ENCODE measurements at regions not wholly inside any gene's neighbourhood (a gene's known extent, or its start where the extent isn't known, plus 50 kb on each side); places are given as distances from the start of the nearest gene placed in this dataset.

GRCh38 chr6:50214937-50215336 is 165.2 kb upstream of the DEFB112 start:
- H3K36me3 ChIP-seq (ENCODE audit: control insufficient read depth, insufficient read depth, low read length) = no peaks in the 10 kb centered on the region
- no peaks in the 10 kb centered on the region for H3K9me3 ChIP-seq (ENCODE audit: control insufficient read depth, low read length)
- no peak overlapping the region for H3K27ac ChIP-seq (ENCODE audit: insufficient read depth, low read depth, low read length, poor library complexity, severe bottlenecking)
- H3K4me1 ChIP-seq (ENCODE audit: control insufficient read depth, insufficient read depth, low read length) = no peaks in the 10 kb centered on the region
- no peaks in the 10 kb centered on the region for H3K27me3 ChIP-seq (ENCODE audit: control insufficient read depth, insufficient read depth, low read length, poor library complexity, severe bottlenecking)
- no peak overlapping the region for H3K4me3 ChIP-seq (ENCODE audit: insufficient read depth, low read depth, low read length)
- 76 to 87% methylated on average over 2 of the region's 2 CpGs for WGBS, 2 experiments

- WGBS, 2 experiments = 30 to 39% methylated on average over 2 of the region's 3 CpGs
- H3K27ac ChIP-seq (ENCODE audit: insufficient read depth, low read depth, low read length, poor library complexity, severe bottlenecking) = no peak overlapping the region
- no peaks in the 10 kb centered on the region for H3K27me3 ChIP-seq (ENCODE audit: control insufficient read depth, insufficient read depth, low read length, poor library complexity, severe bottlenecking)
- no peaks in the 10 kb centered on the region for H3K9me3 ChIP-seq (ENCODE audit: control insufficient read depth, low read length)
- H3K36me3 ChIP-seq (ENCODE audit: control insufficient read depth, insufficient read depth, low read length) = no peaks in the 10 kb centered on the region
- H3K4me3 ChIP-seq (ENCODE audit: insufficient read depth, low read depth, low read length) = no peak overlapping the region
- H3K4me1 ChIP-seq (ENCODE audit: control insufficient read depth, insufficient read depth, low read length) = no peaks in the 10 kb centered on the region
Measured at GRCh38 chr6:50217841-50218240, 168.1 kb upstream of the DEFB112 start.

GRCh38 chr6:50236164-50236563 is 186.4 kb upstream of the DEFB112 start:
- Histone ChIP-seq H3K4me3 (ENCODE audit: insufficient read depth, low read depth, low read length) (no peak overlapping the region), H3K4me1 (ENCODE audit: control insufficient read depth, insufficient read depth, low read length) (no peaks in the 10 kb centered on the region), H3K9me3 (ENCODE audit: control insufficient read depth, low read length) (no peaks in the 10 kb centered on the region), H3K27me3 (ENCODE audit: control insufficient read depth, insufficient read depth, low read length, poor library complexity, severe bottlenecking) (no peaks in the 10 kb centered on the region), H3K27ac (ENCODE audit: insufficient read depth, low read depth, low read length, poor library complexity, severe bottlenecking) (no peak overlapping the region), H3K36me3 (ENCODE audit: control insufficient read depth, insufficient read depth, low read length) (no peaks in the 10 kb centered on the region)

GRCh38 chr6:50239853-50240252 is 190.1 kb upstream of the DEFB112 start:
- WGBS, 2 experiments = 95 to 97% methylated on average over 14 of the region's 14 CpGs
- no peak overlapping the region for H3K27ac ChIP-seq (ENCODE audit: insufficient read depth, low read depth, low read length, poor library complexity, severe bottlenecking)
- no peaks in the 10 kb centered on the region for H3K4me1 ChIP-seq (ENCODE audit: control insufficient read depth, insufficient read depth, low read length)
- no peaks in the 10 kb centered on the region for H3K9me3 ChIP-seq (ENCODE audit: control insufficient read depth, low read length)
- H3K27me3 ChIP-seq (ENCODE audit: control insufficient read depth, insufficient read depth, low read length, poor library complexity, severe bottlenecking) = no peaks in the 10 kb centered on the region
- H3K4me3 ChIP-seq (ENCODE audit: insufficient read depth, low read depth, low read length) = no peak overlapping the region
- H3K36me3 ChIP-seq (ENCODE audit: control insufficient read depth, insufficient read depth, low read length) = no peaks in the 10 kb centered on the region

- no peaks in the 10 kb centered on the region for H3K27me3 ChIP-seq (ENCODE audit: control insufficient read depth, insufficient read depth, low read length, poor library complexity, severe bottlenecking)
- no peaks in the 10 kb centered on the region for H3K4me1 ChIP-seq (ENCODE audit: control insufficient read depth, insufficient read depth, low read length)
- 93% methylated on average over 8 of the region's 8 CpGs for WGBS, 2 experiments
- H3K27ac ChIP-seq (ENCODE audit: insufficient read depth, low read depth, low read length, poor library complexity, severe bottlenecking) = no peak overlapping the region
- H3K36me3 ChIP-seq (ENCODE audit: control insufficient read depth, insufficient read depth, low read length) = no peaks in the 10 kb centered on the region
- H3K4me3 ChIP-seq (ENCODE audit: insufficient read depth, low read depth, low read length) = no peak overlapping the region
- no peaks in the 10 kb centered on the region for H3K9me3 ChIP-seq (ENCODE audit: control insufficient read depth, low read length)
Measured at GRCh38 chr6:50240986-50241385, 191.3 kb upstream of the DEFB112 start.

- no peaks in the 10 kb centered on the region for H3K36me3 ChIP-seq (ENCODE audit: control insufficient read depth, insufficient read depth, low read length)
- H3K9me3 ChIP-seq (ENCODE audit: control insufficient read depth, low read length) = no peaks in the 10 kb centered on the region
- H3K27me3 ChIP-seq (ENCODE audit: control insufficient read depth, insufficient read depth, low read length, poor library complexity, severe bottlenecking) = no peaks in the 10 kb centered on the region
- 86 to 94% methylated on average over 2 of the region's 2 CpGs for WGBS, 2 experiments
- no peak overlapping the region for H3K27ac ChIP-seq (ENCODE audit: insufficient read depth, low read depth, low read length, poor library complexity, severe bottlenecking)
- no peaks in the 10 kb centered on the region for H3K4me1 ChIP-seq (ENCODE audit: control insufficient read depth, insufficient read depth, low read length)
- no peak overlapping the region for H3K4me3 ChIP-seq (ENCODE audit: insufficient read depth, low read depth, low read length)
Measured at GRCh38 chr6:50249493-50249892, 199.8 kb upstream of the DEFB112 start.

DNA sequence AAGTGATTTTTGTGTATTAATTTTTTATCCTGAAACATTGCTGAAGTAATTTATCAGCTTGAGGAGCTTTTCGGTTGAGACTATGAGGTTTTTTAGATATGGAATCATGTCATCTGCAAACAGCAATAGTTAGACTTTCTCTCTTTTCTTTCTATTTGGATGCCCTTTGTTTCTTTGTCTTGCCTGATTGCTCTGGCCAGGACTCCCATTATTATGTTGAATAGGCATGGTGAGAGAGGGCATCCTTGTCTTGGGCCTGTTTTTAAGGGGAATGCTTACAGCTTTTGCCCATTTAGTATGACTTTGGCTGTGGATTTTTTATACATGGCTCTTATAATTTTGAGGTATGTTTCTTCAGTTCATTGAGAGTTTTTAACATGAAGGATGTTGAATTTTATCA is 207.6 kb upstream of the DEFB112 start:
- Histone ChIP-seq H3K4me1 (ENCODE audit: control insufficient read depth, insufficient read depth, low read length) (no peaks in the 10 kb centered on the region), H3K36me3 (ENCODE audit: control insufficient read depth, insufficient read depth, low read length) (no peaks in the 10 kb centered on the region), H3K27ac (ENCODE audit: insufficient read depth, low read depth, low read length, poor library complexity, severe bottlenecking) (no peak overlapping the region), H3K4me3 (ENCODE audit: insufficient read depth, low read depth, low read length) (no peak overlapping the region), H3K27me3 (ENCODE audit: control insufficient read depth, insufficient read depth, low read length, poor library complexity, severe bottlenecking) (no peaks in the 10 kb centered on the region), H3K9me3 (ENCODE audit: control insufficient read depth, low read length) (no peaks in the 10 kb centered on the region)
- 75 to 88% methylated on average over 1 of the region's 1 CpG for WGBS, 2 experiments

GRCh38 chr6:50259903-50260302 is 210.2 kb upstream of the DEFB112 start:
- no peak overlapping the region for H3K27ac ChIP-seq (ENCODE audit: insufficient read depth, low read depth, low read length, poor library complexity, severe bottlenecking)
- no peaks in the 10 kb centered on the region for H3K27me3 ChIP-seq (ENCODE audit: control insufficient read depth, insufficient read depth, low read length, poor library complexity, severe bottlenecking)
- no peaks in the 10 kb centered on the region for H3K9me3 ChIP-seq (ENCODE audit: control insufficient read depth, low read length)
- H3K36me3 ChIP-seq (ENCODE audit: control insufficient read depth, insufficient read depth, low read length) = no peaks in the 10 kb centered on the region
- no peak overlapping the region for H3K4me3 ChIP-seq (ENCODE audit: insufficient read depth, low read depth, low read length)
- 90 to 95% methylated on average over 1 to 2 of the region's 2 CpGs for WGBS, 2 experiments
- no peaks in the 10 kb centered on the region for H3K4me1 ChIP-seq (ENCODE audit: control insufficient read depth, insufficient read depth, low read length)

DNA sequence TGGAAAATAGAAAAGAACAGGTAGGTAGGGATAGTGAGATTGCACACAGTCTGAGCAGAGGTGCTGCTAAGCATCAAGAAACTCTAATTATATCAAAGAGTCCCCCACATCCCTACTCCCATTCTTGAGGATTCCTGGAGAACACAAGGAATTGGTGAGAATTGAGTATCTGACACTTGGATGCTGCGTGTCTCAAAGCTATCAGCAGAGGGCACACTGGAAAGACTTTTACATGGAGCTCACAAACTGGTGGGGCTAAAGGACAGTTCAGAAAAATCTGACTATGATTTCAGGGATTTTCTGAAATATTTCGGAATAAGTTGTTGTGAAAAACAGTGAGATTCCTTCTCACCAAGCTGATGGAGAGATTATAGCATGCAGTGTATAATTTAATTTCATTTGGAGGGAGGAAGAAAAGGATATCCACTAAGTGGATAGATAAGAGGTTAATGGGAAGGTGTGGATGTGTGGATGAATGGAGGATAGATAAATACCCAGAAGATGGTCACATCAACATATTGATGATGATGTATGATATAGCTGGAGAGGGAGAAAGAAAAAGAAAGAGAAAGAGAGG is 215.4 kb upstream of the DEFB112 start:
- Histone ChIP-seq H3K4me1 (ENCODE audit: control insufficient read depth, insufficient read depth, low read length) (no peaks in the 10 kb centered on the region), H3K9me3 (ENCODE audit: control insufficient read depth, low read length) (no peaks in the 10 kb centered on the region), H3K36me3 (ENCODE audit: control insufficient read depth, insufficient read depth, low read length) (no peaks in the 10 kb centered on the region), H3K27me3 (ENCODE audit: control insufficient read depth, insufficient read depth, low read length, poor library complexity, severe bottlenecking) (no peaks in the 10 kb centered on the region), H3K4me3 (ENCODE audit: insufficient read depth, low read depth, low read length) (no peak overlapping the region), H3K27ac (ENCODE audit: insufficient read depth, low read depth, low read length, poor library complexity, severe bottlenecking) (no peak overlapping the region)
- 30 to 35% methylated on average over 2 of the region's 2 CpGs for WGBS, 2 experiments

- H3K36me3 ChIP-seq (ENCODE audit: control insufficient read depth, insufficient read depth, low read length) = no peaks in the 10 kb centered on the region
- no peak overlapping the region for H3K4me3 ChIP-seq (ENCODE audit: insufficient read depth, low read depth, low read length)
- 64 to 69% methylated on average over 1 of the region's 1 CpG for WGBS, 2 experiments
- H3K4me1 ChIP-seq (ENCODE audit: control insufficient read depth, insufficient read depth, low read length) = no peaks in the 10 kb centered on the region
- H3K27ac ChIP-seq (ENCODE audit: insufficient read depth, low read depth, low read length, poor library complexity, severe bottlenecking) = no peak overlapping the region
- no peaks in the 10 kb centered on the region for H3K9me3 ChIP-seq (ENCODE audit: control insufficient read depth, low read length)
- no peaks in the 10 kb centered on the region for H3K27me3 ChIP-seq (ENCODE audit: control insufficient read depth, insufficient read depth, low read length, poor library complexity, severe bottlenecking)
Measured at GRCh38 chr6:50270415-50270814, 220.7 kb upstream of the DEFB112 start.

- Histone ChIP-seq H3K27ac (ENCODE audit: insufficient read depth, low read depth, low read length, poor library complexity, severe bottlenecking) (no peak overlapping the region), H3K9me3 (ENCODE audit: control insufficient read depth, low read length) (no peaks in the 10 kb centered on the region), H3K4me3 (ENCODE audit: insufficient read depth, low read depth, low read length) (no peak overlapping the region), H3K36me3 (ENCODE audit: control insufficient read depth, insufficient read depth, low read length) (no peaks in the 10 kb centered on the region), H3K27me3 (ENCODE audit: control insufficient read depth, insufficient read depth, low read length, poor library complexity, severe bottlenecking) (no peaks in the 10 kb centered on the region), H3K4me1 (ENCODE audit: control insufficient read depth, insufficient read depth, low read length) (no peaks in the 10 kb centered on the region)
- WGBS, 2 experiments = 90% methylated on average over 1 of the region's 2 CpGs; no CpG with 5 or more reads in 1 of the 2 experiments
Measured at GRCh38 chr6:50271266-50271665, 221.5 kb upstream of the DEFB112 start.
